GM21529 (cell line): ENCODE measurements at regions not wholly inside any gene's neighbourhood (a gene's known extent, or its start where the extent isn't known, plus 50 kb on each side); places are given as distances from the start of the nearest gene placed in this dataset.

ENCODE experiments used
- ATAC-seq: cut with Tn5 transposase; IDR thresholded peaks from one replicate; pipeline ENCODE4 v1.9.1; 2021; ENCODE audit not compliant: unreplicated experiment

DNA sequence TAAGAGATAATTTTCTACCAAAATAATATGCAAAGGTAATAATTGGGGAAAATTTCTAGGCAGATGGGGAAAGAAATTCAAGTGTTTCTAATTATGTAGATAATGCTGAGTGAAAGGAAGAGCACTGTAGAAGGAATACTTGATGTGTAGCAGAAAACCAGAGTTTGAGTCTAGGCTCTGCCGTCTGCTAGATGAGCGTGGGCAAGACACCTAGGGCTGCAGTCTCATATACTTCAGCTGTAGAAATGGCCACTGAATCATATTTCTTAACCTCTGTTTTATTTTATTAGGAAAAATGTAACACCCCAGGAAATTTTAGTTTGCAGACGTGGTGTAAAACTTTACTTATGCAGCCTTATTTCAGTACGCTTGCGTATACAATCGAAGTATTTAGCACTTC is 59.8 kb upstream of the SLC38A2 start:
- ATAC-seq = no peak

DNA sequence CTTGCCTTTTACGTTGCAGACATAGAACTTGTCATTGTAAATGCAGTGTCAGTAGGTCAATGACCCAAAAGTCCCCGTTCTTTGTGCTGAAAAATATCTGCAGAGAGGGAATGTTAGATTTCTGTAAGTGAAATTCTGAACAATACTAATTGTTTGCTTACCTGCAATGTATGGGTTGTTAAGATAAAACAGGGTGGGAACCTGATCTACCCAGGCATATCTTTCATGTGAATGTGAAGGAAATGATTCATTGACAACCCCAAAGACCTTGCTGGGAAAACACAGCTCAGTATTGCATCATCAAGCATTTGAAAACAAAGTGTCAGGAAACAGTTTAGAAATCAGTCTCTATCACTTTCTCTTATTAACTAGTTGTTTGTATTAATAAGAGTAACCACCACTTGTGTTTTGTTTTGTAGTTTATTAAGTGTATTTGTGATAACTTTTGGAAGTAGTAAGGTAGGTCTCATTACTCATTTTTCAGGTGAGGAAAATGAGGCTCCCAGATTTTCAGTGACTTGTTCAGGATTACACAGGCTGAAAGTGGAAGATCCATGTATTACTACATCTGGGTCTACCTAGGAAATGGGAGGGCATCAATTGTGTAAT is 57.9 kb upstream of the SLC38A2 start:
- ATAC-seq = no peak
